Endodermal cell (in vitro differentiated cells): ENCODE measurements at regions not wholly inside any gene's neighbourhood (a gene's known extent, or its start where the extent isn't known, plus 50 kb on each side); places are given as distances from the start of the nearest gene placed in this dataset.
A peak's percentile ranks its signal among the peaks of the same experiment; 100 is the strongest.

ENCODE experiments used
- DNase-seq: peaks from one replicate; pipeline ENCODE4 v3.0.0-alpha.2; 2017
- H3K27ac ChIP-seq: 2 replicates; pipeline ENCODE4 v1.5.1; 2013; ENCODE audit warnings: mild to moderate bottlenecking, low read depth, low read length, moderate library complexity
- H3K27me3 ChIP-seq: 2 replicates; pipeline ENCODE4 v1.6.1; 2013; ENCODE audit warnings: mild to moderate bottlenecking, low read length, moderate library complexity; ENCODE audit not compliant: insufficient read depth, control insufficient read depth, poor library complexity, severe bottlenecking
- H3K36me3 ChIP-seq: 2 replicates; pipeline ENCODE4 v1.7.0; 2013; ENCODE audit warnings: mild to moderate bottlenecking, low read length, moderate library complexity; ENCODE audit not compliant: control insufficient read depth, insufficient read depth
- H3K4me1 ChIP-seq: one replicate; pipeline ENCODE4 v1.7.0; 2013; ENCODE audit warnings: low read length; ENCODE audit not compliant: control insufficient read depth, insufficient read depth
- H3K4me3 ChIP-seq: 2 replicates; pipeline ENCODE4 v1.5.1; 2013; ENCODE audit warnings: mild to moderate bottlenecking, low read length, moderate library complexity
- H3K9ac ChIP-seq: 2 replicates; pipeline ENCODE4 v1.6.1; 2013; ENCODE audit warnings: mild to moderate bottlenecking, low read length, moderate library complexity; ENCODE audit not compliant: poor library complexity, severe bottlenecking; ENCODE audit errors: extremely low read depth
- H3K9me3 ChIP-seq: 2 replicates; pipeline ENCODE4 v1.6.1; 2013; ENCODE audit warnings: mild to moderate bottlenecking, low read length, moderate library complexity; ENCODE audit not compliant: control insufficient read depth
- H3K27ac Mint-ChIP-seq: 2 replicates; pipeline ENCODE4 v1.8.0; 2020; ENCODE audit warnings: mixed read lengths
- H3K27me3 Mint-ChIP-seq: 2 replicates; pipeline ENCODE4 v1.8.0; 2021; ENCODE audit warnings: mild to moderate bottlenecking, mixed read lengths; ENCODE audit not compliant: insufficient read depth
- H3K36me3 Mint-ChIP-seq: 2 replicates; pipeline ENCODE4 v1.8.0; 2020; ENCODE audit warnings: low read depth, mixed read lengths
- H3K4me1 Mint-ChIP-seq: 2 replicates; pipeline ENCODE4 v1.8.0; 2020; ENCODE audit warnings: mixed read lengths
- H3K4me3 Mint-ChIP-seq: 2 replicates; pipeline ENCODE4 v1.8.0; 2020; ENCODE audit warnings: mild to moderate bottlenecking, moderate library complexity, mixed read lengths
- H3K9me3 Mint-ChIP-seq: 2 replicates; pipeline ENCODE4 v1.8.0; 2020; ENCODE audit warnings: mild to moderate bottlenecking, mixed read lengths
- WGBS, 2 experiments: methylation state at CpG; one replicate each; pipeline versions ENCODE4 v1.1.5 to v1.1.7; 2013; ENCODE audit warnings: missing lambda C conversion rate in 2 of 2, mixed read lengths in 1 of 2; ENCODE audit not compliant: insufficient coverage in 1 of 2, insufficient read length in 1 of 2; 5-methylcytosine and 5-hydroxymethylcytosine counted together
- TF ChIP-seq, protein P1 (sequence below): fragments of 200-600 bp; sonication (generic); conservative IDR thresholded peaks from 2 replicates; pipeline ENCODE4 v1.5.0; 2021; ENCODE audit warnings: antibody characterized with exemption, mild to moderate bottlenecking

DNA sequence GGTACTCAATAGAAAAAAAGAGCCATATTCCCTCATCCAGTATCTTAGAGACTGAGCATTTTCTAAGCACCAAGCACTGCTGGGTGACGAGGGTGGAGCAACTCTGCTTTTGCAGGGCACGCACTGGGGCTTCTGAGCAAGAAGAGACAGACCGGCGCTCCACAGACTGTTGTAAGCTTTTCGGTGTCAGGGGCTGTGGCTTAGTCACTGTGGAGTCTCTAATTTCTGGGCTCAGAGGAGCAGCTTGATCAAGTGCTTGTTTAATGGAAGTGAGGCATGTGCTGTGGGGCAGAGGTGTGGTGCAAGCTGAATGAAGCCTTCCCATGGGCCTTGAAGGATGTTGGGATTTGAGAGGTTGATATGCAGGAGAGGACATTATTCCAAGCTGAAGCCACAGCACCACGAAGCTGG is 227.1 kb downstream of the MYCN start:
- no peak overlapping the region for H3K4me3 Mint-ChIP-seq
- 92 to 94% methylated on average over 3 to 6 of the region's 6 CpGs for WGBS, 2 experiments
- TF ChIP-seq, protein P1, sequence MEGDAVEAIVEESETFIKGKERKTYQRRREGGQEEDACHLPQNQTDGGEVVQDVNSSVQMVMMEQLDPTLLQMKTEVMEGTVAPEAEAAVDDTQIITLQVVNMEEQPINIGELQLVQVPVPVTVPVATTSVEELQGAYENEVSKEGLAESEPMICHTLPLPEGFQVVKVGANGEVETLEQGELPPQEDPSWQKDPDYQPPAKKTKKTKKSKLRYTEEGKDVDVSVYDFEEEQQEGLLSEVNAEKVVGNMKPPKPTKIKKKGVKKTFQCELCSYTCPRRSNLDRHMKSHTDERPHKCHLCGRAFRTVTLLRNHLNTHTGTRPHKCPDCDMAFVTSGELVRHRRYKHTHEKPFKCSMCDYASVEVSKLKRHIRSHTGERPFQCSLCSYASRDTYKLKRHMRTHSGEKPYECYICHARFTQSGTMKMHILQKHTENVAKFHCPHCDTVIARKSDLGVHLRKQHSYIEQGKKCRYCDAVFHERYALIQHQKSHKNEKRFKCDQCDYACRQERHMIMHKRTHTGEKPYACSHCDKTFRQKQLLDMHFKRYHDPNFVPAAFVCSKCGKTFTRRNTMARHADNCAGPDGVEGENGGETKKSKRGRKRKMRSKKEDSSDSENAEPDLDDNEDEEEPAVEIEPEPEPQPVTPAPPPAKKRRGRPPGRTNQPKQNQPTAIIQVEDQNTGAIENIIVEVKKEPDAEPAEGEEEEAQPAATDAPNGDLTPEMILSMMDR = no peak
- no peak overlapping the region for H3K27ac Mint-ChIP-seq
- Histone ChIP-seq H3K4me3 (no peak overlapping the region), H3K27me3 (no peaks in the 10 kb centered on the region), H3K27ac (peak overlapping the region; percentile 97), H3K4me1 (peaks cover 6% of the 10 kb centered on the region), H3K9ac (no peak overlapping the region), H3K36me3 (no peaks in the 10 kb centered on the region), H3K9me3 (peaks cover 9% of the 10 kb centered on the region)
- peaks cover 6% of the 10 kb centered on the region for H3K9me3 Mint-ChIP-seq
- DNase-seq = peak; percentile 47
- H3K27me3 Mint-ChIP-seq = no peaks in the 10 kb centered on the region
- no peaks in the 10 kb centered on the region for H3K36me3 Mint-ChIP-seq
- peaks cover 44% of the 10 kb centered on the region for H3K4me1 Mint-ChIP-seq

DNA sequence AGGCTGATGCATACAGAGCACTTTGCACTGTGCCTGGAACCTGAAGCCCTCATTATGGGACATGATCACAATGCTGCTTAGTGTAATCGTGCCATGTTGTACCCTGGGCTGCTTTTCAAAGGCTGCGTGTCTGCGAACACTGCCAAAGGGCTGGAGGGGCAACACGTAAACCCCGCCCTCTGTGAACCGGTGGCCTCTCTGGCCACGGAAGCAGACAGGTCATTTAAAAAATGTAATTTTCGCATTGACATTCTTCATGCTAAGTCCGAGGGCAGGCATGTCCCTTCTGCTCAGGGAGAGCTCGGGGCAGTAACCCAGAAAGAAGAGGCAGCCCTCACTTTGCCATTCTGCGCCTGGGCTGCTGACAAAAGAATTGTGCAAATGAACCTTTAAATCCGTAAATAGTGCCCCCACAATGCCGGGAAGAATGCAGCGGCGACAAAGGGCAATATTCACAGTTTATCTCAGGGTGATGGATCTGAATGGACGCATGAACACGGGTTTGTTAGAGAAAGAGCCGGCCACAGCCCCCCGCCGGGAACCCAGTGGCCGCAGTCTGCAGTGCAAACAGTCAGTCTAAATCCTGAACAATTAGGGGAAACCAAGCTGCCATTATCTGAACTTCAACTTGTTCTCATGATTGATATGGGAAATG is 226.1 kb downstream of the MYCN start:
- H3K9me3 ChIP-seq = peaks cover 9% of the 10 kb centered on the region
- H3K27ac ChIP-seq = peak overlapping the region; percentile 97
- no peaks in the 10 kb centered on the region for H3K36me3 ChIP-seq
- no peaks in the 10 kb centered on the region for H3K27me3 ChIP-seq
- H3K9ac ChIP-seq = no peak overlapping the region
- Mint-ChIP-seq H3K4me3 (peak overlapping the region; percentile 6), H3K4me1 (peaks cover 41% of the 10 kb centered on the region), H3K9me3 (peaks cover 6% of the 10 kb centered on the region), H3K27ac (no peak overlapping the region), H3K27me3 (no peaks in the 10 kb centered on the region), H3K36me3 (no peaks in the 10 kb centered on the region)
- H3K4me1 ChIP-seq = peaks cover 6% of the 10 kb centered on the region
- WGBS, 2 experiments = 42 to 43% methylated on average over 17 to 21 of the region's 21 CpGs
- no peak overlapping the region for H3K4me3 ChIP-seq
- peak; percentile 82 for DNase-seq
- TF ChIP-seq, protein P1 = peak; percentile 46

DNA sequence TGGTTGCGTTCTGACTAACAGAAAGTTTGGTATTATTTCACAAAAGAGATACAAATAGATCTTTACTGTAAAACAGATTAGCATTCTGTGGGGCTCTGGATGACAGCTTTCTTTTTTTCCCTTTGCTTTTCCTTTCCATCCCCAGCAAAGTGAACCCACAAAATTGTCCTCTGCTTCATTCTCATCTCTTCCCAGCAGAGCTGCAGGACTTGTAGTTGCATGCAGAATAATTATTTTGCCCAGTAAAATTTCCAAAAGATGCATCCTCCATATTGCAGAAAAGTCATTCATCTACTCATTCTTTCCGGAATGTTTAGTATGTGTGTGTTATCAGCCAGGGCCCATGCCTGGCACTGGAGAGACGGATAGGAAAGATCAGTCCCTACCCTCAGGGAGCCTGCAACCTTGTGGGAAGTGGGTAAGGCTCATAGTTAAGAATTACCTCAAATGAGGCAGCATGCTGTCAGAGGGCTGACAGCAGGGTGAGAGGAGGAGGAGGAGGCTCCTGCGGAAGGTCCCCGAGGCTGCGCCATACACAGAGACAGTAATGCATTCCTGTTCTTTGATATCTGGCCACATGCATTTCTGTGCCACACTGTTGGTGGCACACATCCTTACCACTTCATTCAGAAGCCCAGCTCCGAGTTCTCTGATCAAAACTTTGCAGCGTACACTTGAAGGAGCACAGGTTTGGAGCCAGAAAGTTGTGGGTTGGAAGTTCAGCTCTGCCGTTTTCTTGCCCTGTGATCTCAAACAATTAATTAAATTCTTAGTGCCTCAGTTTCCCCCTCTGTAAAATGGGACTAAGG is 225.4 kb downstream of the MYCN start:
- Mint-ChIP-seq H3K4me3 (no peak overlapping the region), H3K36me3 (no peaks in the 10 kb centered on the region), H3K27me3 (no peaks in the 10 kb centered on the region), H3K9me3 (peaks cover 6% of the 10 kb centered on the region), H3K27ac (no peak overlapping the region), H3K4me1 (peaks cover 35% of the 10 kb centered on the region)
- 89 to 90% methylated on average over 2 to 9 of the region's 9 CpGs for WGBS, 2 experiments
- H3K9me3 ChIP-seq = peaks cover 9% of the 10 kb centered on the region
- peak overlapping the region; percentile 97 for H3K27ac ChIP-seq
- TF ChIP-seq, protein P1 = no peak
- H3K4me1 ChIP-seq = peaks cover 6% of the 10 kb centered on the region
- DNase-seq = peak; percentile 39
- no peaks in the 10 kb centered on the region for H3K27me3 ChIP-seq
- H3K4me3 ChIP-seq = no peak overlapping the region
- no peaks in the 10 kb centered on the region for H3K36me3 ChIP-seq
- no peak overlapping the region for H3K9ac ChIP-seq
